ENCODE measurements at regions not wholly inside any gene's neighbourhood (a gene's known extent, or its start where the extent isn't known, plus 50 kb on each side); places are given as distances from the start of the nearest gene placed in this dataset.

- TF ChIP-seq IKZF1 (IDR thresholded peaks at IDR 0.05) (no peak), RFXANK (CRISPR knock-in tag; IDR thresholded peaks at IDR 0.05) (no peak), RXRA (CRISPR knock-in tag; IDR thresholded peaks at IDR 0.05) (no peak), EZH2 (conservative IDR thresholded peaks at IDR 0.05; ENCODE audit: low read depth, low read length) (no peak), ZBTB21 (CRISPR knock-in tag; IDR thresholded peaks at IDR 0.05) (no peak), SUZ12 (IDR thresholded peaks at IDR 0.05; ENCODE audit: low read depth, low read length) (no peak), ZNF775 (CRISPR knock-in tag; IDR thresholded peaks at IDR 0.05; ENCODE audit: borderline replicate concordance) (no peak), KAT8 (CRISPR knock-in tag; IDR thresholded peaks at IDR 0.05) (no peak), MYNN (CRISPR knock-in tag; IDR thresholded peaks at IDR 0.05; ENCODE audit: low read depth) (no peak), ZMYM4 (CRISPR knock-in tag; IDR thresholded peaks at IDR 0.05) (no peak), TCF12 (IDR thresholded peaks at IDR 0.05) (no peak), TCF12 (CRISPR knock-in tag; IDR thresholded peaks at IDR 0.05) (no peak), CCDC6 (CRISPR knock-in tag; IDR thresholded peaks at IDR 0.05) (no peak), SIN3A (IDR thresholded peaks at IDR 0.05; ENCODE audit: borderline replicate concordance, low read depth, low read length) (no peak)
- TF ChIP-seq, protein P1, sequence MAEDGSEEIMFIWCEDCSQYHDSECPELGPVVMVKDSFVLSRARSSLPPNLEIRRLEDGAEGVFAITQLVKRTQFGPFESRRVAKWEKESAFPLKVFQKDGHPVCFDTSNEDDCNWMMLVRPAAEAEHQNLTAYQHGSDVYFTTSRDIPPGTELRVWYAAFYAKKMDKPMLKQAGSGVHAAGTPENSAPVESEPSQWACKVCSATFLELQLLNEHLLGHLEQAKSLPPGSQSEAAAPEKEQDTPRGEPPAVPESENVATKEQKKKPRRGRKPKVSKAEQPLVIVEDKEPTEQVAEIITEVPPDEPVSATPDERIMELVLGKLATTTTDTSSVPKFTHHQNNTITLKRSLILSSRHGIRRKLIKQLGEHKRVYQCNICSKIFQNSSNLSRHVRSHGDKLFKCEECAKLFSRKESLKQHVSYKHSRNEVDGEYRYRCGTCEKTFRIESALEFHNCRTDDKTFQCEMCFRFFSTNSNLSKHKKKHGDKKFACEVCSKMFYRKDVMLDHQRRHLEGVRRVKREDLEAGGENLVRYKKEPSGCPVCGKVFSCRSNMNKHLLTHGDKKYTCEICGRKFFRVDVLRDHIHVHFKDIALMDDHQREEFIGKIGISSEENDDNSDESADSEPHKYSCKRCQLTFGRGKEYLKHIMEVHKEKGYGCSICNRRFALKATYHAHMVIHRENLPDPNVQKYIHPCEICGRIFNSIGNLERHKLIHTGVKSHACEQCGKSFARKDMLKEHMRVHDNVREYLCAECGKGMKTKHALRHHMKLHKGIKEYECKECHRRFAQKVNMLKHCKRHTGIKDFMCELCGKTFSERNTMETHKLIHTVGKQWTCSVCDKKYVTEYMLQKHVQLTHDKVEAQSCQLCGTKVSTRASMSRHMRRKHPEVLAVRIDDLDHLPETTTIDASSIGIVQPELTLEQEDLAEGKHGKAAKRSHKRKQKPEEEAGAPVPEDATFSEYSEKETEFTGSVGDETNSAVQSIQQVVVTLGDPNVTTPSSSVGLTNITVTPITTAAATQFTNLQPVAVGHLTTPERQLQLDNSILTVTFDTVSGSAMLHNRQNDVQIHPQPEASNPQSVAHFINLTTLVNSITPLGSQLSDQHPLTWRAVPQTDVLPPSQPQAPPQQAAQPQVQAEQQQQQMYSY (CRISPR knock-in tag; IDR thresholded peaks at IDR 0.05), result no peak
- TF ChIP-seq, protein P2, sequence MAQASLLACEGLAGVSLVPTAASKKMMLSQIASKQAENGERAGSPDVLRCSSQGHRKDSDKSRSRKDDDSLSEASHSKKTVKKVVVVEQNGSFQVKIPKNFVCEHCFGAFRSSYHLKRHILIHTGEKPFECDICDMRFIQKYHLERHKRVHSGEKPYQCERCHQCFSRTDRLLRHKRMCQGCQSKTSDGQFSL (CRISPR knock-in tag; IDR thresholded peaks at IDR 0.05), result no peak
- Histone ChIP-seq H3K9me3 (ENCODE audit: low read length) (peaks cover 14% of the 10 kb centered on the region; the same call in 1 of the 2 replicates), H3K36me3 (replicated peaks in 1 of 2; ENCODE audit: control insufficient read depth in 1 of 2, insufficient read depth in 2 of 2, low read length in 2 of 2) (no peaks in the 10 kb centered on the region), H2AFZ (ENCODE audit: low read length) (no peak overlapping the region), H4K20me1 (ENCODE audit: insufficient read depth, low read length) (no peaks in the 10 kb centered on the region), H3K27ac (ENCODE audit: extremely low read length, insufficient read depth, low read length) (no peak overlapping the region), H3K4me3 (replicated peaks in 1 of 3; ENCODE audit: insufficient read depth in 1 of 3, low read depth in 2 of 3, low read length in 3 of 3) (no peak overlapping the region), H3K4me2 (ENCODE audit: low read depth, low read length) (no peak overlapping the region), H3K79me2 (ENCODE audit: insufficient read depth, low read length) (no peaks in the 10 kb centered on the region), H3K27me3 (ENCODE audit: control insufficient read depth in 1 of 2, insufficient read depth in 2 of 2, low read length in 2 of 2) (no peaks in the 10 kb centered on the region), H3K4me1 (ENCODE audit: insufficient read depth, low read length) (no peaks in the 10 kb centered on the region), H3K9ac (ENCODE audit: insufficient read depth, low read depth, low read length) (no peak overlapping the region)
- in situ Hi-C loops (cut with HindIII; ENCODE audit: extremely low pct_ligation_motif_present, low pct_unique_long_range_greater_than_20kb) (no loop called here), intact Hi-C loops (cut with micrococcal nuclease; ENCODE audit: unreplicated experiment) (no loop called here)
- DNase-seq (ENCODE audit: low spot score) (no peak), FAIRE-seq (no peak), ATAC-seq (no peak)
- POLR2A ChIA-PET, result no interaction called here
- CTCF ChIA-PET (ENCODE audit: low intra/inter-chr PET ratio, low total read pairs), result no interaction called here
- BruUV-seq (replicated peaks), result no TSS peak
- WGBS (ENCODE audit: low lambda C conversion rate), result 14% methylated on average over 2 of the region's 2 CpGs
These were observed 631.2 kb upstream of the SYNCRIP start for GRCh38 chr6:86273936-86274335.
